CD4-positive, CD25-positive, alpha-beta regulatory T cell (primary cell): ENCODE measurements at regions not wholly inside any gene's neighbourhood (a gene's known extent, or its start where the extent isn't known, plus 50 kb on each side); places are given as distances from the start of the nearest gene placed in this dataset.

Experiments
- ATAC-seq, 2 donors: fragments of 150-1000 bp; cut with Tn5 transposase; one replicate each; pipeline ENCODE4 v1.10.0; 2021; ENCODE audit warnings: low read depth in 2 of 2, moderate number of reproducible peaks in 2 of 2, moderate library complexity in 1 of 2
- DNase-seq, 3 donors: peaks; one replicate each; pipeline versions ENCODE4 v3.0.0 to v3.0.0-alpha.2; 2012 to 2022; ENCODE audit warnings: mixed read lengths in 1 of 3
- H3K27ac ChIP-seq: one replicate; pipeline ENCODE4 v1.7.0; 2013; ENCODE audit warnings: mild to moderate bottlenecking, low read length; ENCODE audit not compliant: insufficient read depth, poor library complexity, severe bottlenecking
- H3K27me3 ChIP-seq: one replicate; pipeline ENCODE4 v1.7.0; 2013; ENCODE audit warnings: low read length; ENCODE audit not compliant: control insufficient read depth, insufficient read depth
- H3K36me3 ChIP-seq: one replicate; pipeline ENCODE4 v1.7.0; 2013; ENCODE audit warnings: mild to moderate bottlenecking, low read length, moderate library complexity; ENCODE audit not compliant: control insufficient read depth, insufficient read depth
- H3K4me1 ChIP-seq: 2 replicates; pipeline ENCODE4 v1.7.0; 2013; ENCODE audit warnings: mild to moderate bottlenecking, low read length; ENCODE audit not compliant: insufficient read depth, control insufficient read depth, poor library complexity, severe bottlenecking
- H3K4me3 ChIP-seq: one replicate; pipeline ENCODE4 v1.7.0; 2013; ENCODE audit warnings: low read depth, mild to moderate bottlenecking, low read length, moderate library complexity
- H3K9me3 ChIP-seq, 2 experiments: 1 replicate in 1 of 2; 2 replicates in 1 of 2; pipeline ENCODE4 v1.7.0; 2013; ENCODE audit warnings: low read length in 2 of 2, mild to moderate bottlenecking in 1 of 2, moderate library complexity in 1 of 2; ENCODE audit not compliant: control insufficient read depth in 2 of 2
- H3K27ac Mint-ChIP-seq, 3 donors: one replicate each; pipeline ENCODE4 v1.8.0; 2020 to 2022; ENCODE audit warnings: mild to moderate bottlenecking in 3 of 3, mixed read lengths in 3 of 3, moderate library complexity in 2 of 3
- H3K27me3 Mint-ChIP-seq: one replicate; pipeline ENCODE4 v1.8.0; 2022; ENCODE audit warnings: mild to moderate bottlenecking, mixed read lengths
- H3K36me3 Mint-ChIP-seq: one replicate; pipeline ENCODE4 v1.8.0; 2020; ENCODE audit warnings: mixed read lengths
- H3K4me1 Mint-ChIP-seq, 4 donors: one replicate each; pipeline ENCODE4 v1.8.0; 2020 to 2022; ENCODE audit warnings: mixed read lengths in 4 of 4, mild to moderate bottlenecking in 1 of 4
- H3K4me3 Mint-ChIP-seq, 4 donors: one replicate each; pipeline ENCODE4 v1.8.0; 2020 to 2022; ENCODE audit warnings: mild to moderate bottlenecking in 4 of 4, mixed read lengths in 4 of 4, moderate library complexity in 3 of 4
- H3K9me3 Mint-ChIP-seq, 7 donors: one replicate each; pipeline ENCODE4 v1.8.0; 2020 to 2022; ENCODE audit warnings: mixed read lengths in 7 of 7, mild to moderate bottlenecking in 3 of 7, moderate library complexity in 2 of 7

DNA sequence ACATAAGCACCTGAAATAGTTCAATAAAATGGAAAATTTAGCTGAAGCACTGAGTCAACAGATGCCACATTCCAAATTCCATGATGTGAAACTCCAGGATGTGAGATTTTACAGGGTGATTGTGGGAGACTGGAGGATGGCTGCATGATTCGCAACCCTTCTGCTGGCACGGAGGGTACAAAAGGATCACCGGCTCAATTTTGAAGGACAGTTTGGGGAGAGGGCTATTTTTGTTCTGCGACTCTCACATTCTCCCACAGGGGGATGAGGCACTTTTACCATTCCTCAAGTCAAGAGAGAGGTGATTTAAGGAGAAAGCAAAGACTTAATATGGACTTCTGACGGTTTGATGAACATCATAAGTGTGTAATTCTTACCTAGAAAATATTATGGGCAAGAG, 138.1 kb upstream of the CWC22 start:
- H3K27me3 ChIP-seq, result no peaks in the 10 kb centered on the region

DNA sequence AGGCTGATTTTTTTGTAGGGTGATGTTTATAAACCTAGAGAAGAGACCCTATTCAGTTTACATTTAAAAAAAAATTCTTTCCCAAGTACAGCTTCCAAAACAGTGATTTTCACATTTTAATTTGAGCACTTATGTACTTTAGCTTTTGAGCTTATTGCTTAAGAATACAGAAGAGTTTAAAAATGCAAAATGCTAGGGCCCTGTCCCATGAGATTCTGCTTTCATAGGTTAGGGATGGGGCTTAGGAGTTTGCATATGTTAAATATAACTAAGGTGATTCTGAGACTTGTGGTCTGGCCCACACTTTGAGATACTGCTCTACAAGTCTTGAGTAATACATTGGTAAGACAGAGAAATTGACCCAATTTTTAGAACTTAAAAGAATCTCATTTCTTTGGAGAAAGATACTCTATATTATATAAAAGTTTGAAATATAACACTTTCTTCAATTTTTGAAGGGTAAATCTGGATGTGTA, 137.3 kb upstream of the CWC22 start:
- Mint-ChIP-seq H3K9me3 (peaks cover 0 to 4% (median 0%) of the 10 kb centered on the region in 7 donors), H3K4me3 (no peak overlapping the region), H3K36me3 (no peaks in the 10 kb centered on the region), H3K4me1 (no peaks in the 10 kb centered on the region), H3K27me3 (no peaks in the 10 kb centered on the region), H3K27ac (no peak overlapping the region)
- no peak for DNase-seq
- no peak for ATAC-seq
- Histone ChIP-seq H3K27ac (no peak overlapping the region), H3K4me3 (no peak overlapping the region), H3K27me3 (no peaks in the 10 kb centered on the region), H3K4me1 (no peaks in the 10 kb centered on the region), H3K36me3 (no peaks in the 10 kb centered on the region), H3K9me3 (no peaks in the 10 kb centered on the region)

More for the DNA sequence above, 138.1 kb upstream of the CWC22 start:
- no peak overlapping the region for H3K4me3 Mint-ChIP-seq
- H3K9me3 ChIP-seq, result no peaks in the 10 kb centered on the region
- H3K4me1 Mint-ChIP-seq, result no peaks in the 10 kb centered on the region
- ATAC-seq, result no peak
- no peaks in the 10 kb centered on the region for H3K36me3 ChIP-seq
- no peak for DNase-seq
- H3K27me3 Mint-ChIP-seq, result no peaks in the 10 kb centered on the region
- no peaks in the 10 kb centered on the region for H3K4me1 ChIP-seq
- H3K36me3 Mint-ChIP-seq, result no peaks in the 10 kb centered on the region
- peaks cover 0 to 4% (median 0%) of the 10 kb centered on the region in 7 donors for H3K9me3 Mint-ChIP-seq
- no peak overlapping the region for H3K4me3 ChIP-seq
- no peak overlapping the region for H3K27ac Mint-ChIP-seq
- no peak overlapping the region for H3K27ac ChIP-seq

DNA sequence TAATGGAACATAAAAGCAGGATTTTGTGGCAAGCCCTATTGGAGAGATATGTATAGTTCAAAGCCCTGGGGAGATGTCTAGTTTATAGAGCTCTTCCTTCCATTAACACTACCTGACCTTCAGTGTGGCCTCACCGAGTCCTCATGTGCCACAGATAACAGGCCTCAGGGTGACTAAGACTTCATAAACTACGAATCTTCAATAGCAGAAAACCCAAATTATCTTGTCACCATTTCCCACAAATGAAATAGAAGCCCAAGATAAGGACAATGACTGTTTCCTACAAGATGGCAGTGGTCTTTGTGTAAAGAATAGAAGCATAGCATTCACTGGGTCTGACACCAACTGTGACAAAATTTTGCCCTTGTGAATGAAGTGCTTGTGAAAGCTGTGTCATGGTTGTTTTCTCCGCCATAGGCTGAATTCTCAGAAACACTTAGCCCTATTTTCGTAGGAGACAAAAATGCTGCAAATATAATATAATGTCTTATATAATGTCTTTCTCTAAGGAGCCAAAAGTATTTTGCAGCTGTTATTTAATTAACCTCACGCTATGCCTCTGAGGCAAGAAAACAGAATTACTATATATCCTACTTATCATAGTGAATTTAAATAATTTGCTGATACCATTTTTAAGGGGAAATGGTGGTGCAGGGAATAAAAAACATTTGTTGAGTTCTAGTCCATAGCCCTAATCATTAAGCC, 136.7 kb upstream of the CWC22 start:
- Histone ChIP-seq H3K4me1 (no peaks in the 10 kb centered on the region), H3K4me3 (no peak overlapping the region), H3K9me3 (no peaks in the 10 kb centered on the region), H3K36me3 (no peaks in the 10 kb centered on the region), H3K27me3 (no peaks in the 10 kb centered on the region), H3K27ac (no peak overlapping the region)
- Mint-ChIP-seq H3K27me3 (no peaks in the 10 kb centered on the region), H3K36me3 (no peaks in the 10 kb centered on the region), H3K4me3 (no peak overlapping the region), H3K27ac (no peak overlapping the region), H3K9me3 (peaks cover 0 to 4% (median 0%) of the 10 kb centered on the region in 7 donors), H3K4me1 (no peaks in the 10 kb centered on the region)
- ATAC-seq (no peak), DNase-seq (no peak)

DNA sequence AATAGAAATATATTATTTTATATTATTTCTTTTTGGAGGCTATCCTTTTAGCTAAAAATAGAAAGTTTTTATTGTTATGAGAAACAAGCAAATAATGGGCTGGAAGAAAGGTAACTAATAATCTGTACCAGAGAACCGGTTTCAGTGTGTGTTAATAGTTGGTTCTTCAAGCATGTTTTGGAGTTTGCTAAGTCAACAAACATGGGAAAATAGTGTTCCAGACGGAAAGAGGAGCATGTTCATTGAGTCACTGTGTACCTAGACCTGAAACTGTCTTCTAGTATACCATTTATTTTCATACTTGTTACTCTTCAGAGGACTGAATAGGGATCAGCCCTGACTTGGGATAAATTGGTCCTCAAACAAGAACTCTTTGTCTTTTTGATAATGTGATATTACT, 134.5 kb upstream of the CWC22 start:
- H3K36me3 Mint-ChIP-seq, result no peaks in the 10 kb centered on the region
- no peak overlapping the region for H3K4me3 Mint-ChIP-seq
- no peaks in the 10 kb centered on the region for H3K9me3 ChIP-seq
- no peak overlapping the region for H3K27ac ChIP-seq
- no peak overlapping the region for H3K27ac Mint-ChIP-seq
- H3K4me3 ChIP-seq, result no peak overlapping the region
- no peaks in the 10 kb centered on the region for H3K36me3 ChIP-seq
- no peaks in the 10 kb centered on the region for H3K27me3 ChIP-seq
- ATAC-seq, result no peak
- no peaks in the 10 kb centered on the region for H3K4me1 Mint-ChIP-seq
- H3K4me1 ChIP-seq, result no peaks in the 10 kb centered on the region
- peaks cover 0 to 5% (median 0%) of the 10 kb centered on the region in 7 donors for H3K9me3 Mint-ChIP-seq
- no peak for DNase-seq
- peaks cover 6% of the 10 kb centered on the region for H3K27me3 Mint-ChIP-seq

DNA sequence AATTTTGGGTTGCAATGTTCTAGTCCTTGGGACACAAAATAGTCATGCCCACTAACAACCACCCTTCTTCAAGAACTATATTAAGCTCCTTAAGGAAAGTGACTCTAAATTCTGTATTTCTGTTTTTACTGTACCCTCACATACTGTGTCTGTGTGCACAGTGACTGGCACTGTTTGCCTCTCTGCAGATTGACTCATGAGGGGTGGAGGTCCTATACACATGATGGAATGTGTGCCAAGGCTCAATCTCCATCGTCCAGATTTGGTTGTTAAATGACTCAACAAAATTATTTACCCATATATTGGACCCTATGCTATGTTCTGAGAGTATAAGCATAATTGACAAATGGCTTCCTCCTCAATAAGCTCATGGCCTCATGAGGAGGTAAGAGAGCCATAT, 126.6 kb upstream of the CWC22 start:
- Histone ChIP-seq H3K9me3 (no peaks in the 10 kb centered on the region), H3K4me1 (no peaks in the 10 kb centered on the region), H3K36me3 (no peaks in the 10 kb centered on the region), H3K4me3 (no peak overlapping the region), H3K27me3 (no peaks in the 10 kb centered on the region), H3K27ac (no peak overlapping the region)
- no peaks in the 10 kb centered on the region for H3K36me3 Mint-ChIP-seq
- ATAC-seq (no peak), DNase-seq (no peak)
- H3K4me3 Mint-ChIP-seq, result no peak overlapping the region
- no peak overlapping the region for H3K27ac Mint-ChIP-seq
- peaks cover 0 to 3% (median 0%) of the 10 kb centered on the region in 7 donors for H3K9me3 Mint-ChIP-seq
- no peaks in the 10 kb centered on the region for H3K4me1 Mint-ChIP-seq
- peaks cover 6% of the 10 kb centered on the region for H3K27me3 Mint-ChIP-seq

DNA sequence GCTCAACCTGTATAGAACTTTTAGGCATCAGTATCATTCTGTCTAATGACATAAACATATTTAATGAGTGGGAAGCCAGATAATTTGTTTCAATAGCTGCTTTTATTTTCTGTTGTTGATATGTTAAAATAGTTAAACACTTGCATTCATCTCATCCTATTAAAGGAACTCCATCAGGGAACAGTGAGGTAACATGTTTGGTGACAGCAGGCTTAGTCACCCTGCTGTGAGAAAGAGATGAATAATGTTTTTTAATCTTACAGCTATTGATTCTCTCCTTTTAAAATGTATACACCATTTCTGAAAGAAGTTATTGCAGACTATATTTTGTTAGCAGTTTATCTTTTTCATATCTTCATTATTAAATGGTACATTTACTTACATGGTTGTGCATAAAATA, 123.3 kb upstream of the CWC22 start:
- ATAC-seq (no peak), DNase-seq (no peak)
- Mint-ChIP-seq H3K9me3 (peaks cover 0 to 3% (median 0%) of the 10 kb centered on the region in 7 donors), H3K4me3 (no peak overlapping the region), H3K4me1 (peaks cover 0 to 4% (median 0%) of the 10 kb centered on the region in 4 donors), H3K36me3 (no peaks in the 10 kb centered on the region), H3K27me3 (no peaks in the 10 kb centered on the region), H3K27ac (no peak overlapping the region)
- no peaks in the 10 kb centered on the region for H3K27me3 ChIP-seq
- no peaks in the 10 kb centered on the region for H3K9me3 ChIP-seq
- no peak overlapping the region for H3K27ac ChIP-seq
- no peak overlapping the region for H3K4me3 ChIP-seq
- no peaks in the 10 kb centered on the region for H3K36me3 ChIP-seq
- H3K4me1 ChIP-seq, result no peaks in the 10 kb centered on the region

DNA sequence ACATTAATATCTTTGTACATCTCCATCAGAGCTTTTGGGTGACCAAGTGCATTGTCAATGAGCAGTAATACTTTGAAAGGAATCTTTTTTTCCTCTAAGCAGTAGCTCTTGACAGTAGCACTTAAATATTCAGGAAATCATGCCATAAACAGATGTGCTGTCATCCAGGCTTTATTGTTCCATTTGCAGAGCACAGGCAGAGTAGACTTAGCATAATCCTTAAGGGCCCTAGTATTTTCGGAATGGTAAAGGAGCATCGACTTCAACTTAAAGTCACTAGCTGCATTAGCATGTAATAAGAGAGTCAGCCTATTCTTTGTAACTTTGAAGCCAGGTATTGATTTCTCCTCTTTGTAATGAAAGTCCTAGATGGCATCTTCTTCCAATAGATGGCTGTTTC, 121.8 kb upstream of the CWC22 start:
- no peak overlapping the region for H3K4me3 ChIP-seq
- peaks cover 0 to 4% (median 0%) of the 10 kb centered on the region in 4 donors for H3K4me1 Mint-ChIP-seq
- no peaks in the 10 kb centered on the region for H3K4me1 ChIP-seq
- H3K9me3 Mint-ChIP-seq, result peaks cover 0 to 3% (median 0%) of the 10 kb centered on the region in 7 donors
- H3K9me3 ChIP-seq, result no peaks in the 10 kb centered on the region
- H3K36me3 Mint-ChIP-seq, result no peaks in the 10 kb centered on the region
- no peaks in the 10 kb centered on the region for H3K27me3 ChIP-seq
- H3K27ac ChIP-seq, result no peak overlapping the region
- H3K36me3 ChIP-seq, result no peaks in the 10 kb centered on the region
- H3K27me3 Mint-ChIP-seq, result no peaks in the 10 kb centered on the region
- H3K4me3 Mint-ChIP-seq, result no peak overlapping the region
- no peak for ATAC-seq
- no peak for DNase-seq
- no peak overlapping the region for H3K27ac Mint-ChIP-seq
